Activated CD4-positive, alpha-beta T cell treated with anti-CD3 and anti-CD28 coated beads for 24 hours (primary cell): ENCODE measurements at regions not wholly inside any gene's neighbourhood (a gene's known extent, or its start where the extent isn't known, plus 50 kb on each side); places are given as distances from the start of the nearest gene placed in this dataset.
"Not testable (repeated sequence)": the region's sequence is repeated elsewhere in the genome, so short reads cannot be mapped to it uniquely, and the experiment has no call there.

Experiments used
- DNase-seq, 2 donors: peaks; one replicate each; pipeline ENCODE4 v3.0.0-alpha.2; 2020; ENCODE audit warnings: low read depth in 2 of 2

- no peak for DNase-seq
Measured at GRCh38 chr12:124384299-124384894, 89.5 kb downstream of the RFLNA start.

DNA sequence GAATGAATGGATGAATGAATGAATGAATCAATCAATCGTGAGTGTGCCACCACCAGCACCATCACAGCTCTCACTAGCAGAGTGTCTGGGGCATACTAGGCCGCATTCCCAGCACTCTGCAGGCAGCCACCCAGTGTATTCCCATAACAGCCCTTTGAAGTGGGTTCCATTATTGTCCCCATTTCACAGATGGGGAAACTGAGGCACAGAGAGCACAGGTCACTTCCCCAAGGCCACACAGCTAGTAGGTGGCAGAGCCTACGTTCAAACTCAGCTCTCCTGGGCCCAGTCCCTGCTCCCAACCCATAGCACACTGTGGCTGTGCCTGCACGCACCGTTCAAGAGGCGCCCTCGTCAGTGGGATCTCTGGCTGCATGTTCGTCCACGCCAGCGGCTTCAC, 88.1 kb downstream of the RFLNA start:
- no peak for DNase-seq

DNA sequence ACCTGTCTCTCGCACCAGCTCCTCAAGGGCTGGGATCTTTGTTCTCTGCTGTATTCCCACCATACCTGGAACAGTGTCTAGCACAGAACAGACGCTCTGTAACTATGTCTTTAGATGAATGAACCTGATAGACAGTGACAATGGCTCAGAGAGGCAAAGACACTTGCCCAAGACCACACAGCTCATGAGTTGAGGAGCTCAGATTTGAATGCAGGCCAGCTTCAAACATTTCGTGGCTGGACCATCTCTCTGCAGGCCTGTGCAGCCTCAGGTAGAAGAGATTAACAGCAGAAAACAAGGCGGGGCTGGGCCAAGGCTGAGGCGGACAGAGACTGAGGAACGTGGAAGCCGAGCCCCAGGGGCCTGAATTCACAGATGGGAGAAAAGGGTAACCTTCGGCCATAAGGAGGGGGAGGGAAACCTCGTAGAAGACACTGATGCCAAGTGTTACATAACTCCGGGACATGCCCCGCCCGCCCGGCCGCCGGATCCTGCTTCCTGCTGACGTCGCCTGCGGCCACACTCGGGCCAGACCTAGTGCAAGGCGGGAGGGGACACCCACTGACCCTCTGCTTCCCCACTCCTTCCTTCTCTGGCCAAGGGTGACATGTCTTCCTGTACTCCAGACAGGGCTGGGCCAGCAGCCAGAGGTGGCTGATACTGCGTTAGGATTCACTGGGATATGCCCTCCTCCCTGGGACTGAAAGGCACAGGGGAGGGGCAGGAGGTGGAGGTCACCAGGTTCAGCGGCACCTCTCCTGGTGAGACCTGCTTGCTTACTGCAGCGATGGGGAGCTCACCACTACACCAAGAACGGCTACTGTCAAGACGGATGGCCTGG, 86.8 kb downstream of the RFLNA start:
- no peak for DNase-seq

DNA sequence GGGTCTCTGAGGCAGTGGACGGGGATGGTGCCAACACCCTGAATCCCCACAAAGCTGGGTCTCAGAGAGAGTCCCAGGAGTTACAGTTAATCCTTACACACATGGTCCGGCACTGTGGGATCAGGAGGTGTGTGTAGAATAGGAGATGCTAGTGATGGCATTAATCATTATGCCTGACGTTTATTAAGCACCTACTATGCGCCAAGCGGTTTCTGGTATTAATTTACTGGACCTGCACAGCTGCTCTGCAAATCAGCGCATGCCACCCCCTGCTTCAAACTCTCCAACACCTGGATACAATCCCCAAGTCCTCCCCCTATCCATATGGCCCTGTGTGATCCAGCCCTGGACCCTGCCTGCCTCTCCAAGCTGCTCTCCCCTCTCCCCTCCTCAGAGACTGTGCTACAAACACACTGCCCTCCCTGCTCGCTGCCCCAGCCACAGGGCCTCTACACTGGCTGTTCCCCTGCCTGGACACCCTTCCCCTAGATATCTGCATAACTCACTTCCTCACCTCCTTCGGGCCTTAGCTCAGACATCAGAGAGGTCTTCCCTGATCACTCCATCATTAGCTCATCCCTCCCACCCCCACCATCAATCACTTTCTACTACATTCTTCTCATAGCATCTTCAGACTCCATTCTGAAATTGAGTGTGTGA, 86.0 kb downstream of the RFLNA start:
- no peak for DNase-seq

DNA sequence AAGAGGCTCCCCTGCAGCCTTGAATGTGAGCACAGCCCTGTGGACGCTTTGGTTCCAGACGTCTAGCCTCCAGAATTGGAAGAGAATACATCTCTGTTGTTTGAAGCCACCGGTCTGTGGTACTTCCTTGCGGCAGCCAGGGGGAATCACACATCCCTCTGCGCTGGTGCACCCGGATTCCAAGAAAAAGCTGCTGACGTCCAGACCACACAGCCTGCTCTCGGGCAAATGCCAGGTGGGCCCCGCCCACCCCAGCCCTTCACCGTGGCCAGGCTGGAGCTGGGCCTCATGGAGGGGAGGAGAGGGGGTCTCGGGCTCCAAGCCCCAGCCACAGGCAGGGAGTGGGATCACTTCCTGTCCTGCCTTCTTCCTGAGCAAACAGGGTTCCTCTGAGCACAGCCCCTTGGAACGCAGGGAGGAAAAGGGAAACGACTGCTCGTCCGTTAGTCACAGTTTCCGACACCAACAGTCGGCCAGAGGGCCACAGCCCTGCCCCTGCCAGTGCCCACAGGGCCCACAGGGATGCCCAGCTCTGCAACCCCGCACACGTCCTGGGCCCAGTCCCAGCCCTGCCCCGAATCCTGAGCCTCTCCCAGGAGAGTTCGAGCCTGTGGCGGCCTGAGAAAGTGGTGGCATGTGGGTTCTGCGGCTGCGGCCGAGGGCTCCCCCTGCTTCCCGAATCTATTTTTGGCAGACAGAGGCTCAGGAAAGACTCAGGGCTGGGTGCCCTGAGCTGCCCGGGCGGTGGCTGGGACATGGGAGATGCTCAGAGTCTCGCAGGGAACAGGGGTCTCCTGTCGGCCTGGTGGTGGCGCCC, 85.3 kb downstream of the RFLNA start:
- no peak for DNase-seq

DNA sequence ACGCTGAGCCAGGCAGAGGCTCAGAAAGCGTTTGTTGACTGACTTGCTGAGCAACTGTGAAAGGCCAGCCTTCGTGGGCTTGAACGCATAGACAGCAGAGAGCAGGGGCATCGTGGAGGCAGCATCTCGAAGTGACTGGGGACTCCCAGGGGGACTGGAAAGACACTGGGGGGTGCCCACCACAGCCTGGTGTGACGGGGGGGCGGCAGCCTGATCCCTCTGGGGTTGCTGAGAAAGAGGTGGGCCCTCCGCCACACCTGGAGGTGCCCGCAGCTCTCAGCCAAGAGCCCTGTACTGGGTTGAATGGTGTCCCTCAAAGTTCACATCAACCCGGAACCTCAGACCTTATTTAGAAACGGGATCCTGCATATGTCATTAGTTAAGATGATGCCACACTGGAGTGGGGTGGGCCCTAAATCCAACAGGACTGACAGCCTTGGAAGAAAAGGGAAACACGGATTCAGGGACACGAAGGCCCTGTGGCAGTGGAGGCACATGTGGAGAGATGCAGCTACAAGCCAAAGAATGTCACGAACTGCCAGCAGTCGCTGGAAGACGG, 84.6 kb downstream of the RFLNA start:
- DNase-seq: no peak

DNA sequence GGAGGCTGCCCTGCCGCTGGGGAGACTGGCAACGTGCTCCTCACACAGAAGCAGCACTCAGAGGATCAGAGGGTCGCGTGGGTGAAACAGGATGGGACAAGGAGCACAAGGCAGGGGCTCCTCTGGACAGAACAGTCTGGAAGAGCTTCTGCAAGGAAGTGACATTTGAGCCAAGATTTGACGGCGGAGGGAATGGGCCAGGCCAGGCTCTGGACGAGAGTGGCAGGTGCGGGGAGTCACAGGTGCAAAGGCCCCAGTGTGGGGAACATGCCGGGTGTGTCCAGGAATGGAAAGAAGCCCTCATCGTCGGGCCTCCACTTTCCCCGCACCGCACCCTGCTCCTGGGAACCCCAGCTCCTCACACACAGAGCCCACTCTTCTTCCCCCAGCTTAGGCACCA, 84.0 kb downstream of the RFLNA start:
- DNase-seq: no peak

- DNase-seq: no peak
Measured at GRCh38 chr12:124377981-124378509, 83.2 kb downstream of the RFLNA start.

- no peak for DNase-seq
Measured at GRCh38 chr12:124376435-124376834, 81.5 kb downstream of the RFLNA start.

GRCh38 chr12:124375789-124376175, 80.9 kb downstream of the RFLNA start:
- no peak for DNase-seq

DNA sequence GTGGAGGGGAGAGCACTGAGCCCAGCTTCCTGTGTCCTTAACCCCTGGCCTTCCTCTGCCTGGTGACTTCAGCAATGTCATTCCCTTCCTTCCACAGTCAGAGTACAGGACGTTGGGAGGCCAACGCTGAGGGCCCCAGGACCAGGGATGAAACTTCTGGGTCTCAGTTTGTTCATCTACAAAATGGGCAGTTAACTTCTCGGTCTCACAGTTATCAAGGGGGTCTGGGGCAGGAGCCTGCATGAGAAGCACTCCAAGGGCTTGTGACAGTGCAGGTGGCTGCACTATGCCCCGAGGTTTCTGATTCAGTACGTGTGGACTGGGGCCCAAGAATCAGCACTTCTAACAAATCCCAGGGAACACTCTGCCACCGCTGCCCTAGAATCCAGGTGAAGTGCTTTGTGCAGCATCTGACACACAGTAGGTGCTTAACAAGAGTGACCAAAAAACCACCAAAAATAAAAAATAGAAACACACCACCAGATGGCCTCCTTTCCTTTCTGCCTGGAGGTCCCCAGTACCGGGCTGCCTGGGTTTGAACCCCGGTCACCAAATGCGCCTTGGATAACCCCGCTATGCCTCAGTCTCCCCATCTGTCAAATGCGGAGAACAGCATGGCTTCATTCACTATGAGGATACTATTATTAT, 80.4 kb downstream of the RFLNA start:
- no peak for DNase-seq

DNA sequence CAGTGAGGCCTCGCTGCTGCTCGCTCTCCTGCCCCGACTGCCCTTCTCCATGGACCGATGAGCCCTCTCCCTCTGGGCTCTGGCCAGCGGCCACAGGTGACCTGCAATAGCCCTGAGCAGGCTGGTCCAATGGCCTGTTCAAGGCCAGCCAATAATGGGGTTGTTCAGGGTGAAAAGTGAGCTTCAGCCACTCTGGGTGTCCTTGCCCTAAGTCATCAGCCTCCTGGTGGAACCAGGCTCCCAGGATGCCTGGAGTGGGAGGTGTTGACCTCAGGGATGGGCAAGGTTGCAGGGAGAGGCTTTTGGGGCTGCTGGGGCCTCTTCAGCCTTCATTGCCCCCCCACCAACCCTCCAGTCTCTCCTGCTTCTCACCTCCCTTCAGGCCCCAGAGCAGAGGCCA, 79.7 kb downstream of the RFLNA start:
- DNase-seq: no peak

GRCh38 chr12:124374147-124374546, 79.3 kb downstream of the RFLNA start:
- no peak for DNase-seq

GRCh38 chr12:124373701-124374100, 78.8 kb downstream of the RFLNA start:
- not testable (repeated sequence) for DNase-seq

- DNase-seq: no peak
Measured at GRCh38 chr12:124372831-124373230, 77.9 kb downstream of the RFLNA start.

GRCh38 chr12:124371970-124372555, 77.2 kb downstream of the RFLNA start:
- DNase-seq: no peak

GRCh38 chr12:124371366-124371765, 76.5 kb downstream of the RFLNA start:
- DNase-seq: no peak

DNA sequence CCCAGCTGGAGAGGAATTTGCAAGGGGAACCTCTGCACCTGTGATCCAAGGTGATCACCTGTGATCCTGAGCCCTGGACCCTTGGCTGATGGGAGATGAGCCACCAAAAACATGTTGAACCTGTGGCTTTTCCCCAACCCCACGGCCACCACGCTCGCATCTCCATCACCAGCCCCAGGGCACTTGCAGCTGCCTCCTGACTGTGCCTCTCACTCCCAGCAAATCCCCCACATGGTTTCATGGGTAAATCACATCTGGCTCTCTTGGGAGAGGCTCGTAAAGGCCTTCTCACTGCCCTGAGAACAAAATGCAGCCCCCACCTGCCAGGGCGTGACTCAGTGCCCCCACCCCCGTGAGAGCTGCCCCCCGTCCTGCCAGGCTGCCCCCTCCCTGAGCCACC, 76.0 kb downstream of the RFLNA start:
- no peak for DNase-seq

GRCh38 chr12:124370384-124370783, 75.5 kb downstream of the RFLNA start:
- DNase-seq: no peak

DNA sequence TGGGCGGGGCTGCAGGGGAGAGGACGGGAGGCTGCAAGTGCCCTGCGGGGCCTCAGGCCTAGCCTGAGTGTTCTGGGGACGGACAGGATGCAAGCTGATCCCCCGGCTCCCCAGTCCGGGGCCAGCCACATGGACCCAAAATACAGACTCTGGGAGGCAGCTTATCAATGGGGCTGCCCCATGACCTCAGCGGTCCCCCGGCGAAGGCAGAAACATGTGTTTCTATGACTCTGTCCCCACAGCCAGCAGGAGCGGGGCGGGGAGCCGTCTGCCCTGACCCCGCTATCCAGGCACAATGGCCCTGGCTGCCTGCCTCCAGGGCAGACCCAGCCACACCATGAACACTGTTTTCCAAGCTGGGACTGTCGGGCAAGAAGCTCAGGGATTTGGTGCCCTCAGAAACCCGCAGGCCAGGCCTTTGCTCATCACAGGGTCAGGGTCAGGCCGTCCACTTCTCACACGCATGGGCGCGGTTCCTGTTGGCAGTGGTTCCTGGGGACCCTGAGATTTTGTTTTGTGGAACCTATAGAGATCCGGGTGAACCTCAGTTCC, 75.0 kb downstream of the RFLNA start:
- no peak for DNase-seq
